ENCODE measurements at regions not wholly inside any gene's neighbourhood (a gene's known extent, or its start where the extent isn't known, plus 50 kb on each side); places are given as distances from the start of the nearest gene placed in this dataset.

GRCh38 chr16:60299241-60299776, 1565.2 kb upstream of the GOT2 start:
- Histone ChIP-seq H3K36me3 (ENCODE audit: control insufficient read depth, insufficient read depth, low read length) (no peaks in the 10 kb centered on the region), H3K9ac (ENCODE audit: insufficient read depth in 1 of 2, low read depth in 2 of 2, low read length in 2 of 2) (no peak overlapping the region), H3K4me2 (ENCODE audit: insufficient read depth, low read length) (no peak overlapping the region), H3K4me3 (no peak overlapping the region), H3K79me2 (ENCODE audit: control insufficient read depth, insufficient read depth, low read length) (no peaks in the 10 kb centered on the region), H3K9me1 (ENCODE audit: control insufficient read depth, insufficient read depth, low read length) (no peaks in the 10 kb centered on the region), H2AFZ (ENCODE audit: low read depth, low read length) (no peak overlapping the region), H3K9me3 (replicated peaks; ENCODE audit: control insufficient read depth, insufficient read depth, low read depth, low read length) (no peaks in the 10 kb centered on the region; the same call in 1 of the 2 replicates), H4K20me1 (replicated peaks; ENCODE audit: control insufficient read depth, insufficient read depth, low read length) (no peaks in the 10 kb centered on the region), H3K27me3 (ENCODE audit: control insufficient read depth in 2 of 2, insufficient read depth in 2 of 2, low read length in 2 of 2) (no peaks in the 10 kb centered on the region), H3K27ac (ENCODE audit: extremely low read depth, low read depth, low read length) (no peak overlapping the region), H3K4me1 (replicated peaks in 1 of 2; ENCODE audit: control insufficient read depth in 2 of 2, insufficient read depth in 2 of 2, low read length in 2 of 2) (no peaks in the 10 kb centered on the region)
- 0% methylated on average over 3 of the region's 3 CpGs for whole genome bisulfite sequencing (ENCODE audit: insufficient coverage, low coverage, missing lambda C conversion rate)
- in situ Hi-C loops (cut with MboI) (no loop called here), intact Hi-C loops (cut with micrococcal nuclease) (no loop called here)
- TF ChIP-seq SP2 (IDR thresholded peaks at IDR 0.05; ENCODE audit: extremely low read depth, low read depth, low read length, poor library complexity, severe bottlenecking) (no peak), HCFC1 (IDR thresholded peaks at IDR 0.05; ENCODE audit: low read depth, low read length) (no peak), IRF9 (tag; IDR thresholded peaks at IDR 0.05) (no peak), GTF2B (IDR thresholded peaks at IDR 0.05; ENCODE audit: extremely low read depth, insufficient read length) (no peak), SMARCA5 (IDR thresholded peaks at IDR 0.05) (no peak)
- DNase-seq (ENCODE audit: extremely low read depth in 1 of 4, low spot score in 3 of 4) = no peak
- CTCF ChIA-PET (ENCODE audit: low intra/inter-chr PET ratio) = no interaction called here
- no TSS peak for BruUV-seq (replicated peaks)
- FAIRE-seq = no peak
- no peak for ATAC-seq
- POLR2A ChIA-PET = no interaction called here
